ENCODE measurements at regions not wholly inside any gene's neighbourhood (a gene's known extent, or its start where the extent isn't known, plus 50 kb on each side); places are given as distances from the start of the nearest gene placed in this dataset.
"Not testable (repeated sequence)": the region's sequence is repeated elsewhere in the genome, so short reads cannot be mapped to it uniquely, and the experiment has no call there.

DNA sequence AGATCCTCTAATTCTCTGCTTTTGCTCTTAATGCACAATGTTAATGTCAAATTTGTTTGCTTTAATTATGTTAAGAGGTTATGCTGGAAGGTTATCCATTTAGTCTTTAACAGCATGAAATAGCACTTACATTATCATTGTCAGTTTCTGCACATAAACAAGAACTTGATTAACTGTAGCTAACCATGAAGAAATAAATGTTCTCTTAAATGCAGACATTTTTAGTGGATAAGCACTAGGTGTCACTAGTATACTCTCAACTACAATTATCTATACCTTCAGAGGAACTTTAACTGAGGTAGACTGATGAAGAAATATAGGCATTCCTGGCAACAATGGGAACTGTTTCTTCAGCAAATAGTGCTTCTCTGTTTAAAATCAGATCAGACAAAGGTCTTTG lies 178.8 kb upstream of the CHST9 start:
- no peak for DNase-seq

DNA sequence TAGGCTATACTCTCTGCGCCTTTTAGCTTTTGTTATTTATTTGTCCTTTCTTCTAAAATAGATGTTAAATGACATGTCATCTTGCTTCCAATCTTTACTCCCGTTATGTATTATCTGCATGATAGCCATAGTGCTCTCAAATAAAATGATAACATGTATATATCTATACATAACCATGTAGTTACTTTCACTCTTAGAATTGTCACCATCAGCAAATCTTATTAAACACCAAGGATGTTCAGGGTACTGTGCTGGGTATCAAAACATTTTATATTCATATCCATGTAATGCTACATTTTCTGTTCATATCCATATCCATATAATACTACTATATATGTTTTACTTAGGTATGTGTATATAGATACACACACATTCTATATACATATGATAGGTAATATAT lies 176.4 kb upstream of the CHST9 start:
- no peak for DNase-seq

DNA sequence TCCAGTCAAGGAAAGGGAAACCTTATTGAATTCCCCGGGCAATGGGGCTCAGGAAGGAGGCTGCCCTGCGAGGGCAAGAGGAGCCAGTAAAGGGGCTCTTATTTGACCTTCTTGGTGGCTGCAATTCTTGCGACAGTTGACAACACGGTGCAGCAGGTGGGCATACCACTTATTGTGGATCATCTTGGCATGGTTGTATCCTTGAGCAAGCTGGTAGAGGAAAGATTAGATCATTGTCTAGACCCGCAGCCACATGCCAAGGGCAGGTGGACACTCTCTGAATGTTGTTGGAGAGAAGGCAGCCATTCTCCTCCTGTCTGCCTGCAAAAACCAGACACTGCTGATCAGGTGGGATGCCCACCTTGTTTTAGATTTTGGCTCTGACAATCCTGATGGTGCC lies 170.2 kb upstream of the CHST9 start:
- DNase-seq: no peak

DNA sequence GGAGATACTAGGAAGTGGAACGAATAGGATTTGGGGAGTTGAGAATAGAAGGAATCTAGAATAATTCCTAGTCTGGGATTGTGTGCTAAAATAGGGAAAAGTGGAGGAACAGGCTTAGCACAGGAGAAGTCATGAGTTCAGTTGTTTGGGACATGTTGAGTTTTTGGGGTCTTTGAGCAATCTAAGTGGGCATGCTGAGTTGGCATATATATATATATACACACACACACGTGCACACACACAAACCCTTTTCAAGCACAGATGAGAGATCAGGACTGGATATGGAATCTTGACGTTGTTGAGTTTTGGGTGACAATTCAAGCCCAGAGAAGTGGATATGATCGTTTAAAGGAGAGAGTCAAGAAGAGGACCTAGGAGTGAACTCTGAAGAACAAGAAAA lies 168.2 kb upstream of the CHST9 start:
- no peak for DNase-seq

DNA sequence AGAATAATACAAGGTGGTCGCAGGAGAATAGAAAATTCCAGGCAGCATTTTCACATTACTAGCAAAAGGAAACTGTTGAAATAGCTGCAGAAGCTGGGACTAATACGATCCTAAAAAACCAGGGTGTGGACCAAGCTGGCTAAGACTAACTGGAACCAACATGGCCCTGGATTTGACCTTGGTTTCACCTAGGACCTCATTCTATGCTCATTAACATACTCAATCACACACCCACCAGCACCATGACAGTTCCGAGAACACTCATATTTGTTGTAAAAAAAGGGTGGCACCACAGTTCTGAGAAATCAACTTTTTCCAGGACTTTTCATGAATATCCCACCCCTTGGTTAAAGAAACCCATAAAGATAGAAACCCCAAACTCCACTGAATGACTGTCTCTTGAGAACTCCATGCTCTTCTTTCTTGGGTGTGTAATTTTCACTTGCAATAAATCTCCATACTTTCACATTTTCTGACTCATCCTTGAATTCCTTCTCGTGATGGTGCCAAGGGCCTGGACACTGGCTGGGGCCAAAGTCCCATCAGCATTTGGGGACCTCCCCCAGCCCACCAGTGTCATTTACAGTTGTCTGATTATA lies 164.3 kb upstream of the CHST9 start:
- no peak for DNase-seq

DNA sequence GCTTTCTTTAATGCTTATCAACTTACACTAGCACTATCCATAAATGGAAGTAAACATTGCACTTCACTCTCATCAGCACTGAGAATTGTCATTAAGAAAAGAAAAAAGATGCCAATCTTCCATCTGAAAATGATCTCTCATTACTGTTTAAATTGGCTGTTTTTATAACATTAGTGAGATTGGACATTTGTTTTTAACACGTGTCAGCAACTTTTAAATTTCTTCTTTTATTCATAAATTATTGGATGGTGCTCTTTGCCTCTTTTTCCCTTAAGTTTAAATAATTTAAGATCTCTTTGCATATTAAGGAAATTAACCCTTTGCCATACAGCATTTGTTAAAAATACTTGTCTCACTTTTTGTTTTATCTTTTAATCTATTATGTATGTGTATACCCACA lies 146.5 kb upstream of the CHST9 start:
- no peak for DNase-seq

DNA sequence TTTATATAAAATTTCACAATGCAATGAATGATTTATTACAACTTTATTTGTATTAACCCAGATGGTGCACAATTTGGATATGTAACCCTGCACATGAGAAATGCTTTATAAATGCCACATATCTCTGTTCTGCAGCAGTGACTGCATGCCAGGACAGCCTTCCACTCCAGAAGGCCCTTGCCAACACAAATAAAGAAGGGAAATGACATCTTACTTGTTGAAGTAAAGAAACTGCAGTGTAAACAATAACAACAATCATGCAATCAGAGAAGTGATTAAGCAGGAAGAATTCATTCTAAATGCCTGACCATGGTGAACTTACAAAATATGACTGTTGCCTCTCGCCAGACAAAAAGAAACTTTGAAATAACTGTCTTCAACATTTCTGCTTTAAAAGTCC lies 129.9 kb upstream of the CHST9 start:
- DNase-seq: no peak

DNA sequence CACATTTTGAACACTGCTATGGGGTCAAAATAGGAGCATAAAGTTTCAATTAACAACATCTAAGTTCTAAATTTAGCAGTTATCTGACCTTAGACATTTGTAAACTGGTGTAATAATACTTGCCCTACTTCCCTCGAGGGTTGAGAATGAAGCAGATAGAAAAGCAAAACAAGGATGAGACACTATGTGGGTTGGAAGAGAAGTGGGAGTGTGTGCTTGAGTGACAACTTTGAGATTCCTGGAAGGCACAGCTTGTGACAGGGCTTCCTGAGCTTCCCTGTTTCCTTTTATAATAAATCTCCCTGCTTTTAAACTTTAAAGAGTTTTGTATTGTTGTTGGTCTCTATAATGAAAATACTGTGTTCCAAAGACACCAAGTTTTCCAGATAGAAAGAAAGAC lies 128.6 kb upstream of the CHST9 start:
- no peak for DNase-seq

DNA sequence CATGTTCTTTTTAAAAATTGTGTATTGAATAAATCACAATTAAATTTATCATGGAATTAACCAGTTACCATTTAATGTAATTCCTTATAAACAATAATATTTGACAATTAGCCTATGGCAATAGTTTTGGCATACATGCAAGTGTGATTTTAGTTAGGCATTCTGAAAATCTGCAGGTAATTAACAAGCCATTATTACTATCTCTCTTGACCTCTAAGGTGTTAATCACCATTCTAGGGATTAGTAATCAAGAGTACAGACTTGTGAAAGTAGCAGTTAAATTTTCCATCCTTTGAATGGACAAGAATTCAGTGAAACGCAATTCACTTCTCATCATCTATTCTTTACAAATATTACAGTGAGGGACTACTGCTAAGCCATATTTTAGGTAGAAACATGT lies 127.7 kb upstream of the CHST9 start:
- no peak for DNase-seq

DNA sequence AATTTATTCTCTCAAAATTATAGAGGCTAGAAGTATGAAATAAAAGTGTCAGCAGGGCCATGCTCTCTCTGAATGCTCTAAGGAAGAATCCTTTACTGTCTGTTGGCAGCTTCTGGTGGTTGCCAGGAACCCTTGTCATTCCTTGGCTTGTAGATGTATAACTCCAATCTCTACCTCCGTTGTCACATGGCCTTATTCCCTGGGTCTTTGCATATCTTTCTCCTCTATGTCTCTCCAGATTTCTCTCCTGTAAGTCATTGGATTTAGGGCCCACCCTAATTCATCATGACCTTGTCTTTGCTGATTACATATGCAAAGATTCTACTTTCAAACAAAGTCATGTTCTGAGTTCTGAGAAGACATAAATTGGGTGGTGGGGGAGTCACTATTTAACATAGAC lies 127.0 kb upstream of the CHST9 start:
- DNase-seq: no peak

DNA sequence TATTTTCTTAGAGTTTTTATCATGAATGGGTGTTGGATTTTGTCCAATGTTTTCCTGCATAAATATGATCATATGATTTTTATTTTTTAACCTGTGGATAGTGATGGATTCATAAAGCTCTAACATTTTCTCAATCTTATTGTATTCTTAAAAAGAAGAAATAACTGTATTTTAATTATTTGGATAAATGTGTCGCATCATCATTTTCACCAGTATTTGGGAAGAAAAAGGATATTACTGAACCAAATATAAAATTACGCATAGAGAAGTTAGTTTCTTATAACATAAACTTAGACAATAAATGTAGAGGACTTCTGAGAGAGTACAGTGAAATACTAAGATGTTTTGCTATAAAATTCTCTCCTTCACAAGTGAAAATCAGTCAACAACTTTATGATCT lies 126.0 kb upstream of the CHST9 start:
- DNase-seq: no peak

DNA sequence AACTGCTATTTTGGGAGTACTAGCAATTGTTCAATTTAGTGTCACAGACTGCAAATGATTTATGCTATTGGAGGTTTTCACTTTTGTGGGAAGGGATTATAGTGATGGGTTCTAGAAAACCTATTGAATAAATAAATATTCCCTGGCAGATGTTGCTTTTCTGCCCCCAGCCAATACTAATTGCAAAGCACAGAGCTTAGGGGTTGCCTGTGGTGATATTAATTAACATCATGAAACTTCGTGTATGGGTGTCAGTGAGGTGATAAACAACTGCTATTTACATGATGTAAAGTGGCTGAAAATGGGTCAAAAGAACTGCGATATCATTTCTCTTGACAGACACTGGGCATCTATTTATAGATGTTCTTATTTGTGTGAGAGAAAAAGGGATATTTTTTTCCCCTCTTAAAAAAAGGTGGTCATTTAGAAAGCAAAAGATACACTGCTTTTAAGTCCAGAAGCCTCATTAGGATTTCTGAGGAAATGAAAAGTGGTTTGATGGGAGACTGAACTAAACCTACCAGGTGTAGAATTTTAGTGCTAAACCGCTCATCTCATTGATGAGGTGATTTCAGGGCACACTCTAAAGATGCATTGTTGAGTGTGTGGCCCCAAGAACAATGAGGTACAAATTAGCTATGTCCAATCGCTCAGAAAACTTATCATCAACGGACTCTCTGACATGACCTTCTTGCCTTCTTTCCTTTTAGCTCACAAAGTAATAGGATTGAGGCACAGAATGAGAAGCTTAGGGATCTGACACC lies 116.7 kb upstream of the CHST9 start:
- DNase-seq: no peak

DNA sequence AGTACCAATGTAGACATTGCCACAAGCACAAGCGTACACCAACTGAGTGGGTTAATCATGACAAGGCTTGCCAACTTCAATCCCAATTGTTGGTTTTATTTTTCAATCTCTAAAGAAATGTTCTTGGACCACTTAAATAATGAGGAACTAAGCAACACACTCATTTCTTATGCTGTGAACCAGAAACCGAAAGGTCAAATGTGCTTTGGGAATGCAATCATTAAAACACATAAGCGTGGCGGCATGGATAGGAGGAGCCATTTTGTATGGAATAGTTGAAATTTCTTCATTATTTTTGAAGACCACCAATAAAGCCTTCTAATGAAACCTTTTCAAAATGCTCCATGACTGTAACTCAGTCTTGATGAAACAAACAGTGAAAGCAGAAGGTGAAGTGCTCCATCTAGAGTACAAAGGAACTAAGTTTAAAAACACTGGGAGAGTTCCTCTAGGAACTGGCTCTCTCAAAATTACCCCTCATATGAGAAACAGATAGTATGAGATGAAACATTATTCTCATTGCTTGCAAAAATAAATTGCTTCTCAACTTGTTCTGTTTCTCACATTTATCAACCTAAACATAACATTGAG lies 113.2 kb upstream of the CHST9 start:
- DNase-seq: no peak

DNA sequence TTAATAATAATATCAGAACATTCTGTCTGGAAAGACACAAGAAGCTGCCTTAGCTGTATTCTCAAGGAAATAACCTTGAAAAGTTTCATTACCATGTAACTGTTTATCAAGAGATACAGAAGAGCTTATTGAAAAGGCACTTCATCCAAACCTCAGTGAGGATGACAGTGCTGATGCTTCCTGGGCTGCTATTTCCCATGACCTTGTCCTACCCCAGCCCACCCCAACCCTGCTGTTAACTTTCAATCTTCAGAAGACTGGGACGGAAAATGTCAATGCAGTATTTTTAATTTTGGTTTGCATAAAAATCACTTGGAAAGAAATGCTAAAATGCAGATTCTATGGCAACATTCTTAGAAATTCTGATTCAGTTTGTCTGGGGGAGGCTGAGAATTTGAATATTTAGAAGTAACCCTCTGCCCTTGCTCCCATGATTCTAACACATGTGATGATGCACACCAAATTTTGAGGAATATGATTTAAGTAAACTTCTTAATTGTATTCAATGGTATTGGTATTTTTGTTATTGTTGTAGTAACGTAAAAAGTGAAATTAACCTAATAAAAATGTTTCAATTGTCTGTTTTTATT lies 101.0 kb upstream of the CHST9 start:
- not testable (repeated sequence) for DNase-seq

DNA sequence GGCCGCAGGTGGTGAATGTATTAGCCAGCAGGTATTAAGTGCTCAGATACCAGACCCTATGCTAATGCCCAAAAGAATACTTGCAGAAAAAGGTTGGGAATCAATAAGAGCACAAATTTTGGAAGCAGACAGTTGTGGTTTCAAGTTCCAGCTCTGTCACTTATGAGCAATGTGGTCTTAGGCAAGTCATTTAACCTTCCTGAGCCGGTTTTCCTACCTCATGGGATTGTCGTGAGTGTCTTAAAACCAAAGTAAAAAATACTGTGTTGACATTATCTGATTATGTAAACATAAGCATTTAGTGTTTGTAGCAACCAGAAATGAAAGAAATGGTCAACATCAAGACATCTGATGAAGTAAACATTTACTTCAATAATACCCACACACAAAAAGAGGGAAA lies 93.0 kb upstream of the CHST9 start:
- no peak for DNase-seq

DNA sequence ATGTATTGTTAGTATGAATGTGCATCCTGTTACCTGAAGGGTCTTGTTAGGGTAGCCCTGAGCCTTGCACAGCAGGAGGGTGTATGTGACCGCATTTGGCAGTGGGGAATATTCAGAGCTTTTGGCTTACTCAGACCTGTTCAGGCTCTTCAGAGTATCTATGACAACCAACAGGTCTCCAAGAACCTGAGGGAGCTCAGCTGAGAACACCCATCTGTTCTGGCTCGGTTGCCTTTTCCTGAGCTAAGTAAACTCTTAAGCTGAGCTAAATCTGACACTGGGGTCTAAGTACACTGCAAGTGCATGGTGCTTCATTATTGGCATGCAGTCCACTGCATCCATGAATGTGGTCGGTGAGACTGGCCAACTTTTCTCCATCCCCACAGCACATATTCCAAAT lies 92.4 kb upstream of the CHST9 start:
- no peak for DNase-seq

DNA sequence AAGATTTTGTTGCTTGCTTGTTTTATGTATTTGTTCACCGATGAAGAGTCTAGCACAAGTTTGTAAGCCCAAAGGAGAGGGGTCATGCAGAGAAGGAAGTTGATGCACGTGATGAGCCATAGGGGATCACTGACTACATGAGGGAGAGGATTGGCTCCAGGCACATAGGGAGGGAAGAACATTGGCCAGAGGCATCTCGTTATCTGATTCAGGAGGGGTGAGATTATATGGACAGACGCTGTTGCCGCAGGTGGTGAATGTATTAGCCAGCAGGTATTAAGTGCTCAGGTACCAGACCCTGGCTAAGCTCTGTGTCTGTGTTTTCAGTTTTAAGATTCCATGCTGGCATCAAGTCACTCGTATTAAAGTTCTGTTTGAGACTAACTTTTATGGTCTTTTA lies 91.8 kb upstream of the CHST9 start:
- DNase-seq: no peak

DNA sequence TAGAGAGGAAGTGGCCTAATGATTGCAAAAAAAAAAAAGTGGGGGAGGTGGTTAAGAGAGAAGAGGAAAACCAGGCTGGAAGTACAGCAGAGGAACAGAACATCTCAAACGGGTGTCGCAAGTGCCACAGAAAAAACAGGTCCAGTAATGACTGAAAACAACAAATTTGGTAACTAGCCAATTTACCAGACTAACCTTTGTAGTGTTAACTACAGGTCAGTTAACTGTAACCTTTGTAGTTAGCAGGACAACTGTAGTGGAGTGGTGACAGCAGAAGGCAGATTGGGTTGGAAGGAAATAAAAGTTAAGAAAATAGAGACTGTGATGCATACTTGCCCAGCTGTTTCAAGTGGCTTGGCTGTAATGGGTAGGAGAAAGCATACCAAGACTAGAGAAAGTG lies 91.4 kb upstream of the CHST9 start:
- no peak for DNase-seq

DNA sequence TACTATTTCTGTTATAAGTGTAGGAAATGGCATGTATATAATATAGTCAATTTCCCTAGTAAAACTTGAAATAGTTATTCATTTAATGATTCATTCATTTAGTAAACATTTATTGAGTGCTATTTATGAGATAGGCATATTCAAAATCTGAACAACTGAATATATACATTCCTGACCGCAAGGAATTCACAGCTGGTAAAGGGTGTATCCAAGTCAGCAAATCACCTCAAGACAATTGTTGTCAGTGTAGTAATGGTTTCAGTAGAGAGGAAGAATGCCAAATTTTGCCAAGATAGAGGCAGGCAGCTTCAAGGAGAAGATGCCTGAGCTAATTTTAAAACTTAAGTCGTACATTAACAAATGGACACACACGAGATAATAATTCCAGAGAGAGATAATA lies 89.8 kb upstream of the CHST9 start:
- DNase-seq: no peak

DNA sequence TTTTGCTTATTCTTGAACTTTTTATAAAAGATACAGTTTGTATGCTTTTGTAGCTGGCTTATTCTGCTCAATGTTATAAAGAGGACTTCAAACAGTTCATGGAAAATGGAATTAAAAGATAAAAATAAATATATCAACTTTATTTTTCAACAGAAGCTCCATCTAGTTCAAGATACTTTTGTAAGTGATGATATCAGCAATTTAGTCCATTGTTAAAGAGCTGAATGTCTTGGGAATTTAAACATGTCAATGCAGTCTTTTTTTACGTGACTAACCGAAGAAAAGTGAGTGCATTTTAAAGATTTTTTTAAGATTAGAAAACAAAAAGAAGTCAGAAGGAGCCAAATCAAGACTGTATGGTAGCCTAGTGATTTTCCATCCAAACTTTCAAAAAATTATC lies 85.4 kb upstream of the CHST9 start:
- no peak for DNase-seq

DNA sequence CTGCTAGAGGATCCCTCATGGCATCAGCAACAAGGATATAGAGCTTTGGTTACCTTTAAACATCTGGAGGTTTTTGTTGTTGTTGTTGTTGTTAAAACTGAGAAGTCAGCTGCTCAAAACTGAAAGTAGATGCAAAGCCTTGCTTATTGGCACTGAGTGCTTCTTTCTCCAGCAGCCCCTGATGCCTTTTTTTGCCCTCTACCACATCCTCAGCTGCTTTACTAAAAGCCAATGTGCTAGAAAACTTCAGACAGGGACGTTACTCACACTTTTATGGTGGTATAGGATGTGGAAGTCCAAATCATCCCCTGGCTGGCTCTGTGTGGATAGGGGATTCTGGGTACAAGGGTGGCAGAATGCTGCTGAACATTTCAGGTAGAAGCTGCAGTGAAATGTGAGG lies 78.3 kb upstream of the CHST9 start:
- no peak for DNase-seq

DNA sequence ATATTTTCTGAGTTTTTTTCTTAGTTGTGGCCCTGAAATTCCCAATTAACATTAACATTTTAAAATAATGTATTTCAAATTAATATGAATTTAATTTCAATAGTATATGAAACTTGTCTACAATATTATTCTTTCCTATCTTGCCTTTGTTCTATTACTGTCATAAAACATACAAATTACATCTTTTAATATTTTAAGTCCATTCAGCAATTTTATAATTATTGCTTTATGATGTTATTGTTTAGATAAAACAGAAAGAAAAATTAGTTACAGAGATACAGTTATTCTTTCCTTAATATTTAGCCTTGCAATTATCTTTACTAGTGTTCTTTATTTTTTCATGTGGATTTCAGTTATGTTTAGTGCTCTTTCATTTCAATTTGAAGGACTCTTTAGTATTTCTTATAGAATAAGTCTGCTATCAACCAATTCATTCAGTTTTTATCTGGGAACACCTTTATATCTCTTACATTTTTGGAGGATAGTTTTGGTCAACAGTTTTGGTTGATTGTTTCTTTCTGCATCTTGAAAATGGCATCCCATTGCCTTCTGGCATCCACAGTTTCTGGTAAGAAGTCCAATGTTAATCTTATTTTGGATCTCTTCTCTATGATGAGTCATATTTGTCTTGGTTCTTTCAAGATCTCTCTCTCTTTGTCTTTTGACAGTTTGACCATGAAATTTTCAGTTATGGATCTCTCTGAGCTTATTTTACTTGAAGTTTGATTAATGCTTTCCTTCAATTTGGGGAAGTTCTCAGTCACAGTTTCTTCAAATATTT lies 76.9 kb upstream of the CHST9 start:
- DNase-seq: no peak

DNA sequence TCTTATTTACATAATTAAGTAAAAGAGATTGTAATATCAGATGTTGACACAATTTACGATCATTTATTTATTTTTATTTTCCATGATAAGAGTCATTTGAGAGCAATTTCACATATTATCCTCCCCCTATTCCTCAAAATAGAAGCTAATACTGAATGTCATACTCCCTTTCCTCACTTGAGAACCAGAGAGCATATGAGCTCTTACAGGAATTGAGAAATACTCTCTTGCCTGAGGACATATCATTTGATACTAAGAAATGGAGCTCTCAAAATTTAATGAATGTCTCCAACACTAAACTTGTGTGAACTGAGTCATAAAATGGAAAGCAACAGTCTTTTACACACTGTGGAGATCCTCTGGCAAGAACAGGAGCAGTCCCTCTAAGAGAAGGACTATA lies 68.5 kb upstream of the CHST9 start:
- DNase-seq: no peak

DNA sequence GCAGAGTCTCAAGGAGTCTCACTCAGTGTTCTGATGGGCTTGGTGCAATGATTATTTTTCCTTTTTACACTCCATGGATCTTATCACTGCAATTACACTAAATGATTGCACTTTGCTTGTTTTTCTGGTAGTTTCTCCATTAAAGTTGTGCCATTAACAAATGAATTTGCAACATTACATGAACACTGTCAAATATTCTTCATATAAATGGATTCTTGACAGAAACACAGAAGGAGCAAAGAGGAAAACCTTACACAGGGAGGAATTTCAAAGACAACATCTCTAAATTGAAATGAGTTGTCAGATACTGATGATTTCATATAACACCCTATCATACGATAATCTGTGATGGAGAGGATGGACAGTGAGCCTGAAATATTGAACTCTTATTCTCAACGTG lies 65.4 kb upstream of the CHST9 start:
- no peak for DNase-seq
